ENCODE measurements at regions not wholly inside any gene's neighbourhood (a gene's known extent, or its start where the extent isn't known, plus 50 kb on each side); places are given as distances from the start of the nearest gene placed in this dataset.

DNA sequence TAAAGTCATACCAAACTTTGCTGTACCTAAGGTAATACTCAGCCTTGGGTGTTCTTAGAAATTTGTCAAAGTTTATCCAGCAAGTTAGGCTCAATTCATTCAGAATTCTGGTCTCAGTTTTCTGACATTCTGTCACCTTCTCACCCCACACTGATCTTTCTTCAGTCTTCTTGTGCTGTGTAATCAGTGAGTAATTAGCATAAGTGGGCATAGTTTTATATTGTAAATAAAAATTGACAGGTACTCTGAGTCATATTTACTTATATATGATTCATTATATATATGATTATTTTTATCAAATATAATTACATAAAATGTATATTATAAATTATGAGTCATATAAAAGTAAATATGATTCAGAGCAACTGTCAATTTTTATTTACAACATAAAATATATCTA, 170.9 kb upstream of the MAGI2 start:
- no peak overlapping the region for H3K27ac ChIP-seq (ENCODE audit: low read length in 2 of 2)
- ChIA-PET CTCF (no interaction called here), POLR2A (no interaction called here)
- no peak overlapping the region for H3K27ac Mint-ChIP-seq
- intact Hi-C loops (cut with micrococcal nuclease), result no loop called here
- no peaks in the 10 kb centered on the region for H3K27me3 ChIP-seq (replicated peaks in 1 of 4; ENCODE audit: control extremely low read depth in 1 of 4, control insufficient read depth in 3 of 4, insufficient read depth in 4 of 4, low read length in 3 of 4)
- H3K9ac ChIP-seq (ENCODE audit: low read length), result no peak overlapping the region
- no peak overlapping the region for H2AFZ ChIP-seq (ENCODE audit: insufficient read depth, low read depth, low read length, poor library complexity, severe bottlenecking)
- no peak overlapping the region for H3K4me3 ChIP-seq (ENCODE audit: control extremely low read depth in 1 of 5, extremely low read depth in 1 of 5, insufficient read depth in 1 of 5, low read depth in 2 of 5, low read length in 4 of 5)
- no peak overlapping the region for H3K4me3 Mint-ChIP-seq
- no peak overlapping the region for H3K4me2 ChIP-seq (replicated peaks; ENCODE audit: low read depth, low read length, poor library complexity, severe bottlenecking)
- H4K20me1 ChIP-seq (ENCODE audit: control insufficient read depth, insufficient read depth, low read length, poor library complexity, severe bottlenecking), result no peaks in the 10 kb centered on the region
- H3K36me3 ChIP-seq (replicated peaks in 1 of 2; ENCODE audit: control extremely low read depth in 1 of 2, control insufficient read depth in 1 of 2, extremely low read depth in 1 of 2, insufficient read depth in 2 of 2, low read length in 1 of 2), result no peaks in the 10 kb centered on the region
- TF ChIP-seq EZH2 (IDR thresholded peaks at IDR 0.05; ENCODE audit: borderline replicate concordance, insufficient read depth, low read depth, low read length, poor library complexity, severe bottlenecking) (no peak), CTCF (IDR thresholded peaks at IDR 0.05) (no peak)
- H3K4me1 ChIP-seq (ENCODE audit: control insufficient read depth in 2 of 2, insufficient read depth in 2 of 2, low read length in 2 of 2), result no peaks in the 10 kb centered on the region
- ATAC-seq (ENCODE audit: low read depth) (no peak), DNase-seq (no peak)
- H3K27me3 Mint-ChIP-seq, result no peaks in the 10 kb centered on the region
- H3K4me1 Mint-ChIP-seq, result no peaks in the 10 kb centered on the region
- H3K79me2 ChIP-seq (ENCODE audit: control insufficient read depth, insufficient read depth, low read length), result no peaks in the 10 kb centered on the region
- peaks cover 2% of the 10 kb centered on the region for H3K9me3 Mint-ChIP-seq (ENCODE audit: insufficient read depth)
- H3K9me3 ChIP-seq (ENCODE audit: control extremely low read depth in 1 of 3, control insufficient read depth in 2 of 3, insufficient read depth in 1 of 3, low read length in 2 of 3), result no peaks in the 10 kb centered on the region

- Mint-ChIP-seq H3K27me3 (no peaks in the 10 kb centered on the region), H3K27ac (no peak overlapping the region), H3K4me1 (no peaks in the 10 kb centered on the region), H3K4me3 (no peak overlapping the region), H3K9me3 (ENCODE audit: insufficient read depth) (peaks cover 2% of the 10 kb centered on the region)
- ATAC-seq (ENCODE audit: low read depth) (no peak), DNase-seq (no peak)
- Histone ChIP-seq H2AFZ (ENCODE audit: insufficient read depth, low read depth, low read length, poor library complexity, severe bottlenecking) (no peak overlapping the region), H4K20me1 (ENCODE audit: control insufficient read depth, insufficient read depth, low read length, poor library complexity, severe bottlenecking) (no peaks in the 10 kb centered on the region), H3K4me2 (replicated peaks; ENCODE audit: low read depth, low read length, poor library complexity, severe bottlenecking) (no peak overlapping the region), H3K79me2 (ENCODE audit: control insufficient read depth, insufficient read depth, low read length) (no peaks in the 10 kb centered on the region), H3K27me3 (replicated peaks in 1 of 4; ENCODE audit: control extremely low read depth in 1 of 4, control insufficient read depth in 3 of 4, insufficient read depth in 4 of 4, low read length in 3 of 4) (no peaks in the 10 kb centered on the region), H3K9ac (ENCODE audit: low read length) (no peak overlapping the region), H3K4me1 (ENCODE audit: control insufficient read depth in 2 of 2, insufficient read depth in 2 of 2, low read length in 2 of 2) (no peaks in the 10 kb centered on the region), H3K4me3 (ENCODE audit: control extremely low read depth in 1 of 5, extremely low read depth in 1 of 5, insufficient read depth in 1 of 5, low read depth in 2 of 5, low read length in 4 of 5) (no peak overlapping the region), H3K36me3 (replicated peaks in 1 of 2; ENCODE audit: control extremely low read depth in 1 of 2, control insufficient read depth in 1 of 2, extremely low read depth in 1 of 2, insufficient read depth in 2 of 2, low read length in 1 of 2) (no peaks in the 10 kb centered on the region), H3K27ac (ENCODE audit: low read length in 2 of 2) (no peak overlapping the region), H3K9me3 (ENCODE audit: control extremely low read depth in 1 of 3, control insufficient read depth in 2 of 3, insufficient read depth in 1 of 3, low read length in 2 of 3) (peaks cover 0 to 4% (median 0%) of the 10 kb centered on the region in 3 donors)
- intact Hi-C loops (cut with micrococcal nuclease), result no loop called here
- POLR2A ChIA-PET, result no interaction called here
- TF ChIP-seq CTCF (IDR thresholded peaks at IDR 0.05), result no peak
- TF ChIP-seq EZH2 (IDR thresholded peaks at IDR 0.05; ENCODE audit: borderline replicate concordance, insufficient read depth, low read depth, low read length, poor library complexity, severe bottlenecking), result no peak
- 100% methylated on average over 1 of the region's 1 CpG for WGBS (ENCODE audit: insufficient coverage)
- CTCF ChIA-PET, result no interaction called here
These were observed 169.3 kb upstream of the MAGI2 start for GRCh38 chr7:79622781-79623180.

Data from B cell (primary cell).